SK-N-SH treated with all-trans-retinoic acid at 6 μM for 48 hours (cell line): ENCODE measurements at regions not wholly inside any gene's neighbourhood (a gene's known extent, or its start where the extent isn't known, plus 50 kb on each side); places are given as distances from the start of the nearest gene placed in this dataset.

ENCODE experiments used
- ATAC-seq: fragments of 200-7000 bp; cut with Tn5 transposase; 3 replicates; pipeline ENCODE4 v1.9.1; 2020; ENCODE audit warnings: mild to moderate bottlenecking, moderate library complexity
- ARNTL ChIP-seq: fragments of 450-650 bp; formaldehyde crosslinking; IDR thresholded peaks from 2 replicates; pipeline ENCODE4 v1.5.0; 2020; ENCODE audit warnings: low read depth, mild to moderate bottlenecking, moderate library complexity, borderline replicate concordance
- BACH2 ChIP-seq: fragments of 250-450 bp; sonication (Bioruptor Pico); IDR thresholded peaks from 2 replicates; pipeline ENCODE4 v1.9.0; 2021; ENCODE audit warnings: mild to moderate bottlenecking, borderline replicate concordance
- CREB5 ChIP-seq: fragments of 250-450 bp; sonication (Bioruptor Pico); IDR thresholded peaks from 2 replicates; pipeline ENCODE4 v1.5.1; 2020; ENCODE audit warnings: low read depth, mild to moderate bottlenecking, moderate library complexity
- CSDC2 ChIP-seq: fragments of 250-450 bp; sonication (Bioruptor Pico); IDR thresholded peaks from 2 replicates; pipeline ENCODE4 v1.5.0; 2020; ENCODE audit warnings: mild to moderate bottlenecking, moderate library complexity
- GLIS3 ChIP-seq: fragments of 250-450 bp; sonication (Bioruptor Pico); IDR thresholded peaks from 2 replicates; pipeline ENCODE4 v1.5.0; 2020; ENCODE audit warnings: mild to moderate bottlenecking, moderate library complexity
- OSR1 ChIP-seq: fragments of 250-450 bp; sonication (Bioruptor Pico); IDR thresholded peaks from 2 replicates; pipeline ENCODE4 v1.8.0; 2022; ENCODE audit warnings: moderate library complexity, mild to moderate bottlenecking, inconsistent platforms
- POU6F1 ChIP-seq: fragments of 250-450 bp; sonication (Bioruptor Pico); IDR thresholded peaks from 2 replicates; pipeline ENCODE4 v1.8.0; 2021; ENCODE audit warnings: low read depth, mild to moderate bottlenecking, moderate library complexity, borderline replicate concordance
- PPARA ChIP-seq: fragments of 250-450 bp; sonication (Bioruptor Pico); IDR thresholded peaks from 2 replicates; pipeline ENCODE4 v1.5.0; 2020; ENCODE audit warnings: mild to moderate bottlenecking, borderline replicate concordance
- RARB ChIP-seq: fragments of 250-450 bp; sonication (Bioruptor Pico); IDR thresholded peaks from 2 replicates; pipeline ENCODE4 v1.8.0; 2021; ENCODE audit warnings: mild to moderate bottlenecking, moderate library complexity
- SNAI2 ChIP-seq: fragments of 250-450 bp; sonication (Bioruptor Pico); IDR thresholded peaks from 2 replicates; pipeline ENCODE4 v1.5.0; 2020; ENCODE audit warnings: mild to moderate bottlenecking, moderate library complexity
- TCF4 ChIP-seq: fragments of 250-450 bp; sonication (Bioruptor Pico); IDR thresholded peaks from 2 replicates; pipeline ENCODE4 v1.8.0; 2021; ENCODE audit warnings: mild to moderate bottlenecking, moderate library complexity, borderline replicate concordance
- TOX ChIP-seq: fragments of 250-450 bp; sonication (Bioruptor Pico); IDR thresholded peaks from 2 replicates; pipeline ENCODE4 v1.8.0; 2021; ENCODE audit warnings: mild to moderate bottlenecking, moderate library complexity, borderline replicate concordance
- ZC3H10 ChIP-seq: fragments of 250-450 bp; sonication (Bioruptor Pico); IDR thresholded peaks from 2 replicates; pipeline ENCODE4 v1.5.1; 2021; ENCODE audit warnings: mild to moderate bottlenecking, moderate library complexity
- ZFP3 ChIP-seq: fragments of 250-450 bp; sonication (Bioruptor Pico); IDR thresholded peaks from 2 replicates; pipeline ENCODE4 v1.5.0; 2020; ENCODE audit warnings: mild to moderate bottlenecking, moderate library complexity
- ZFP30 ChIP-seq: fragments of 450-650 bp; formaldehyde crosslinking; IDR thresholded peaks from 2 replicates; pipeline ENCODE4 v1.5.0; 2022; ENCODE audit warnings: mild to moderate bottlenecking, moderate library complexity
- ZNF565 ChIP-seq: fragments of 450-650 bp; formaldehyde crosslinking; conservative IDR thresholded peaks from 2 replicates; pipeline ENCODE4 v1.5.0; 2020; ENCODE audit warnings: low read depth, mild to moderate bottlenecking, moderate library complexity
- ZNF70 ChIP-seq: fragments of 450-650 bp; formaldehyde crosslinking; IDR thresholded peaks from 2 replicates; pipeline ENCODE4 v1.5.0; 2020; ENCODE audit warnings: mild to moderate bottlenecking, moderate library complexity
- ZNF8 ChIP-seq: fragments of 450-650 bp; formaldehyde crosslinking; IDR thresholded peaks from 2 replicates; pipeline ENCODE4 v1.5.0; 2020; ENCODE audit warnings: mild to moderate bottlenecking, moderate library complexity
- TF ChIP-seq, protein P1 (sequence below): fragments of 250-450 bp; sonication (Bioruptor Pico); IDR thresholded peaks from 2 replicates; pipeline ENCODE4 v1.5.0; 2020; ENCODE audit warnings: mild to moderate bottlenecking, moderate library complexity
- TF ChIP-seq, protein P2 (sequence below): fragments of 250-450 bp; sonication (Bioruptor Pico); IDR thresholded peaks from 2 replicates; pipeline ENCODE4 v1.8.0; 2020; ENCODE audit warnings: mild to moderate bottlenecking, moderate library complexity, borderline replicate concordance

GRCh38 chr2:200230716-200231115, 75.8 kb upstream of the SPATS2L start:
- TF ChIP-seq ZFP3 (CRISPR knock-in tag): no peak
- ATAC-seq: no peak

GRCh38 chr2:200235533-200235932, 71.0 kb upstream of the SPATS2L start:
- ATAC-seq: no peak

DNA sequence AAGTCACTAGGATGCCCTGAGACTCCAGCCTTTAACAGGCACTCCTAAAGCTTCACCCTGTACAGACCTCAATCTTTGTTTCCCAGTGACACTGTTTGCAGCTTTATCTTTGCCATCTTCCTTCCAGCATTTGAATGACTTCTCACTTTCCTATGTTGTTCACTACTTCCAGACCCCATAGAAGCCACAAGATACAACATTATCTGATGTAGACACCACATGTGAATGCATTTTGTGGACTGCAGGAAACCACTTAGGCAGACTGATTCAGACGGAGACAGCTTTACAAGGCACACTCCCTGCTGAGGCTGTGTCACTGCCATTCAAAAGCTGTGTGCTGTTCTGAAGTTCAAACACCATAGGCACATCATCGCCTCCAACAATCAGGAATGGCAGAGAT, 67.3 kb upstream of the SPATS2L start:
- TF ChIP-seq, protein P1, sequence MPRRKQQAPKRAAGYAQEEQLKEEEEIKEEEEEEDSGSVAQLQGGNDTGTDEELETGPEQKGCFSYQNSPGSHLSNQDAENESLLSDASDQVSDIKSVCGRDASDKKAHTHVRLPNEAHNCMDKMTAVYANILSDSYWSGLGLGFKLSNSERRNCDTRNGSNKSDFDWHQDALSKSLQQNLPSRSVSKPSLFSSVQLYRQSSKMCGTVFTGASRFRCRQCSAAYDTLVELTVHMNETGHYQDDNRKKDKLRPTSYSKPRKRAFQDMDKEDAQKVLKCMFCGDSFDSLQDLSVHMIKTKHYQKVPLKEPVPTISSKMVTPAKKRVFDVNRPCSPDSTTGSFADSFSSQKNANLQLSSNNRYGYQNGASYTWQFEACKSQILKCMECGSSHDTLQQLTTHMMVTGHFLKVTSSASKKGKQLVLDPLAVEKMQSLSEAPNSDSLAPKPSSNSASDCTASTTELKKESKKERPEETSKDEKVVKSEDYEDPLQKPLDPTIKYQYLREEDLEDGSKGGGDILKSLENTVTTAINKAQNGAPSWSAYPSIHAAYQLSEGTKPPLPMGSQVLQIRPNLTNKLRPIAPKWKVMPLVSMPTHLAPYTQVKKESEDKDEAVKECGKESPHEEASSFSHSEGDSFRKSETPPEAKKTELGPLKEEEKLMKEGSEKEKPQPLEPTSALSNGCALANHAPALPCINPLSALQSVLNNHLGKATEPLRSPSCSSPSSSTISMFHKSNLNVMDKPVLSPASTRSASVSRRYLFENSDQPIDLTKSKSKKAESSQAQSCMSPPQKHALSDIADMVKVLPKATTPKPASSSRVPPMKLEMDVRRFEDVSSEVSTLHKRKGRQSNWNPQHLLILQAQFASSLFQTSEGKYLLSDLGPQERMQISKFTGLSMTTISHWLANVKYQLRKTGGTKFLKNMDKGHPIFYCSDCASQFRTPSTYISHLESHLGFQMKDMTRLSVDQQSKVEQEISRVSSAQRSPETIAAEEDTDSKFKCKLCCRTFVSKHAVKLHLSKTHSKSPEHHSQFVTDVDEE (CRISPR knock-in tag): peak; percentile 58; the same call in 1 of the 2 replicates
- TF ChIP-seq TCF4 (CRISPR knock-in tag) (peak; percentile 72; the same call in 1 of the 2 replicates), TOX (no peak), SNAI2 (CRISPR knock-in tag) (no peak), ZNF70 (CRISPR knock-in tag) (no peak), POU6F1 (CRISPR knock-in tag) (no peak), ZFP3 (CRISPR knock-in tag) (no peak), ARNTL (CRISPR knock-in tag) (no peak), ZNF565 (CRISPR knock-in tag) (no peak)
- ATAC-seq: peak; percentile 34; the same call in 1 of the 3 replicates

More at GRCh38 chr2:200235533-200235932, 71.0 kb upstream of the SPATS2L start:
- TF ChIP-seq OSR1 (no peak), CSDC2 (CRISPR knock-in tag) (no peak), ZC3H10 (no peak), ZNF565 (CRISPR knock-in tag) (no peak), ZNF8 (CRISPR knock-in tag) (no peak), BACH2 (no peak), TCF4 (CRISPR knock-in tag) (no peak), ZNF70 (CRISPR knock-in tag) (no peak), CREB5 (CRISPR knock-in tag) (no peak), ARNTL (CRISPR knock-in tag) (no peak), PPARA (no peak), GLIS3 (no peak), POU6F1 (CRISPR knock-in tag) (no peak)
- TF ChIP-seq, protein P2, sequence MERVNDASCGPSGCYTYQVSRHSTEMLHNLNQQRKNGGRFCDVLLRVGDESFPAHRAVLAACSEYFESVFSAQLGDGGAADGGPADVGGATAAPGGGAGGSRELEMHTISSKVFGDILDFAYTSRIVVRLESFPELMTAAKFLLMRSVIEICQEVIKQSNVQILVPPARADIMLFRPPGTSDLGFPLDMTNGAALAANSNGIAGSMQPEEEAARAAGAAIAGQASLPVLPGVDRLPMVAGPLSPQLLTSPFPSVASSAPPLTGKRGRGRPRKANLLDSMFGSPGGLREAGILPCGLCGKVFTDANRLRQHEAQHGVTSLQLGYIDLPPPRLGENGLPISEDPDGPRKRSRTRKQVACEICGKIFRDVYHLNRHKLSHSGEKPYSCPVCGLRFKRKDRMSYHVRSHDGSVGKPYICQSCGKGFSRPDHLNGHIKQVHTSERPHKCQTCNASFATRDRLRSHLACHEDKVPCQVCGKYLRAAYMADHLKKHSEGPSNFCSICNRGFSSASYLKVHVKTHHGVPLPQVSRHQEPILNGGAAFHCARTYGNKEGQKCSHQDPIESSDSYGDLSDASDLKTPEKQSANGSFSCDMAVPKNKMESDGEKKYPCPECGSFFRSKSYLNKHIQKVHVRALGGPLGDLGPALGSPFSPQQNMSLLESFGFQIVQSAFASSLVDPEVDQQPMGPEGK (CRISPR knock-in tag): no peak

GRCh38 chr2:200242570-200242969, 63.9 kb upstream of the SPATS2L start:
- no peak for ATAC-seq
- TF ChIP-seq ZFP30 (no peak), TCF4 (CRISPR knock-in tag) (no peak), SNAI2 (CRISPR knock-in tag) (no peak), GLIS3 (no peak), CREB5 (CRISPR knock-in tag) (no peak), RARB (CRISPR knock-in tag) (no peak), PPARA (no peak), ZNF70 (CRISPR knock-in tag) (no peak), ZNF8 (CRISPR knock-in tag) (no peak)
- TF ChIP-seq, protein P1 (CRISPR knock-in tag): no peak
